Thyroid gland (tissue), 4 donors: ENCODE measurements at regions not wholly inside any gene's neighbourhood (a gene's known extent, or its start where the extent isn't known, plus 50 kb on each side); places are given as distances from the start of the nearest gene placed in this dataset.

Source experiments
- DNase-seq, 2 donors: peaks; one replicate each; pipeline ENCODE4 v3.0.0-alpha.2; 2019
- H3K27ac ChIP-seq, 3 donors: fragments of 200-600 bp; sonication (generic); 1 replicate in 2 of 3; 2 replicates in 1 of 3; pipeline ENCODE4 v1.5.1; 2016 to 2019; ENCODE audit warnings: mild to moderate bottlenecking in 1 of 3, moderate library complexity in 1 of 3
- H3K27me3 ChIP-seq: fragments of 200-600 bp; sonication (generic); one replicate; pipeline ENCODE4 v1.5.1; 2019
- H3K36me3 ChIP-seq, 2 donors: fragments of 200-600 bp; sonication (generic); one replicate each; pipeline ENCODE4 v1.5.1; 2016 to 2019
- H3K4me1 ChIP-seq, 2 donors: fragments of 200-600 bp; sonication (generic); one replicate each; pipeline ENCODE4 v1.5.1; 2017 to 2019
- H3K4me3 ChIP-seq, 3 donors: fragments of 200-600 bp; sonication (generic); replicated peaks in 1 of 3; 1 replicate in 2 of 3; 2 replicates in 1 of 3; pipeline ENCODE4 v1.5.1; 2016; ENCODE audit warnings: mild to moderate bottlenecking in 1 of 3
- H3K9me3 ChIP-seq: fragments of 200-600 bp; sonication (generic); one replicate; pipeline ENCODE4 v1.5.1; 2017
- CTCF ChIP-seq, 6 experiments: fragments of 200-600 bp in 3 of 6; fragments of 450-650 bp in 3 of 6; sonication (generic) in 3 of 6; IDR thresholded peaks; one replicate each; pipeline ENCODE4 v1.5.1; 2016 to 2019; ENCODE audit warnings: antibody characterized with exemption in 6 of 6, mild to moderate bottlenecking in 2 of 6, inconsistent platforms in 1 of 6, moderate library complexity in 1 of 6
- POLR2A ChIP-seq, 2 donors: fragments of 450-650 bp; IDR thresholded peaks; one replicate each; pipeline ENCODE4 v1.6.1; 2017; ENCODE audit warnings: antibody characterized with exemption in 2 of 2, mild to moderate bottlenecking in 2 of 2, moderate library complexity in 1 of 2
- WGBS, 2 donors: methylation state at CpG; one replicate each; pipeline ENCODE4 v1.1.5; 2017; 5-methylcytosine and 5-hydroxymethylcytosine counted together
- intact Hi-C: fragments of 100-400 bp; cut with DNase I; formaldehyde crosslinking; loops from one replicate; pipeline ENCODE4 v1.15.1; 2023

- Histone ChIP-seq H3K27me3 (no peaks in the 10 kb centered on the region), H3K36me3 (no peaks in the 10 kb centered on the region), H3K9me3 (no peaks in the 10 kb centered on the region), H3K27ac (no peak overlapping the region), H3K4me1 (no peaks in the 10 kb centered on the region), H3K4me3 (no peak overlapping the region)
- intact Hi-C loops, result no loop called here
- TF ChIP-seq CTCF (IDR thresholded peaks at IDR 0.05) (no peak), POLR2A (IDR thresholded peaks at IDR 0.05) (no peak)
- 72 to 74% methylated on average over 4 of the region's 4 CpGs for WGBS, 2 donors
- DNase-seq, result no peak
Measured at GRCh38 chr1:157189096-157189495, 50.9 kb upstream of the ETV3 start.
